ENCODE measurements at regions not wholly inside any gene's neighbourhood (a gene's known extent, or its start where the extent isn't known, plus 50 kb on each side); places are given as distances from the start of the nearest gene placed in this dataset.

DNA sequence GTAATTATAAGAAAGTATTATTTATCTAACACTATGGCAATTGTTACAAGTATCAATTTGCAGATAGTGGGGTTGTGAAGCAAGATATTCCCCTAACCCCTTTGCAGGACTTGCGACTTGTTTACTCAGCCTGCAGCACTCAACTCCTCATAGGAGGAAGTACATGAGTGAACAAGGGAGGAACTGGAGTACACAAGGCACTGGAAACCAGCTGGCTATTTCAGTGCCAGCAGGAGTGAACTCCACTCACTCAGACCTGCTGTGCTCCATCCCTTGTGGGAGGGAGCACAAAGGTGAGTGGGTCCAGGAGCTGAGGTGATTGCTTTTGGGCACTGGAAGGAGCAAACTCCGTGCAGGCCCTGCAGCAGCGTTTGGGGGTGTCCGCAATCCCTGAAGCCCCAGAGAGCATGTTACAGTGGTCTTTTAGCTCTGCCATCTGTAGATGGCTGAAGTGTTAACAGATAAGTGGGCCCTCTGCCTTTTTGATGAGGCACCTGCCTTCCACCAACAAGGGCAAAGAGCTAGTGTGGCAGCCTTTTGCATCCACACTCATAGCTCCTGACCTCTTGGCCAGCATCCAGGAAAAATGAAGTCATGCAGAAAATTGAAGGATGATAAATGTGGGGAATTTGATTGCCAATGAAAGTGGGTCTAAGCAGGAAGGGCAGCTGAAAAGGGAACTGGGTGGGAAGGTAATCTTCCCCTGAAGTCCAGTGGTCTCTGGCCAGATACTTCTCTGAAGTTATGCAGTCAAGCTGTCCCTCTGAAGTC, 802.2 kb upstream of the MIR17HG start:
- ATAC-seq (no peak), DNase-seq (no peak)
- Histone ChIP-seq H3K4me3 (no peak overlapping the region), H3K4me1 (ENCODE audit: low read depth) (no peaks in the 10 kb centered on the region), H3K36me3 (ENCODE audit: low read depth) (no peaks in the 10 kb centered on the region), H3K9me3 (peaks cover 18% of the 10 kb centered on the region)
- intact Hi-C loops (cut with DNase I, micrococcal nuclease), result no loop called here
- TF ChIP-seq, protein P1, sequence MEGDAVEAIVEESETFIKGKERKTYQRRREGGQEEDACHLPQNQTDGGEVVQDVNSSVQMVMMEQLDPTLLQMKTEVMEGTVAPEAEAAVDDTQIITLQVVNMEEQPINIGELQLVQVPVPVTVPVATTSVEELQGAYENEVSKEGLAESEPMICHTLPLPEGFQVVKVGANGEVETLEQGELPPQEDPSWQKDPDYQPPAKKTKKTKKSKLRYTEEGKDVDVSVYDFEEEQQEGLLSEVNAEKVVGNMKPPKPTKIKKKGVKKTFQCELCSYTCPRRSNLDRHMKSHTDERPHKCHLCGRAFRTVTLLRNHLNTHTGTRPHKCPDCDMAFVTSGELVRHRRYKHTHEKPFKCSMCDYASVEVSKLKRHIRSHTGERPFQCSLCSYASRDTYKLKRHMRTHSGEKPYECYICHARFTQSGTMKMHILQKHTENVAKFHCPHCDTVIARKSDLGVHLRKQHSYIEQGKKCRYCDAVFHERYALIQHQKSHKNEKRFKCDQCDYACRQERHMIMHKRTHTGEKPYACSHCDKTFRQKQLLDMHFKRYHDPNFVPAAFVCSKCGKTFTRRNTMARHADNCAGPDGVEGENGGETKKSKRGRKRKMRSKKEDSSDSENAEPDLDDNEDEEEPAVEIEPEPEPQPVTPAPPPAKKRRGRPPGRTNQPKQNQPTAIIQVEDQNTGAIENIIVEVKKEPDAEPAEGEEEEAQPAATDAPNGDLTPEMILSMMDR (IDR thresholded peaks at IDR 0.05), result no peak

- no peaks in the 10 kb centered on the region for H3K4me1 ChIP-seq (ENCODE audit: low read depth)
- TF ChIP-seq, protein P1 (IDR thresholded peaks at IDR 0.05), result no peak
- DNase-seq, result no peak
- no peaks in the 10 kb centered on the region for H3K36me3 ChIP-seq (ENCODE audit: low read depth)
- H3K9me3 ChIP-seq, result peaks cover 18% of the 10 kb centered on the region
- H3K4me3 ChIP-seq, result no peak overlapping the region
- intact Hi-C loops (cut with DNase I, micrococcal nuclease), result no loop called here
- no peak for ATAC-seq
These were observed 800.2 kb upstream of the MIR17HG start for GRCh38 chr13:90547272-90547790.

GRCh38 chr13:90551253-90551652, 796.2 kb upstream of the MIR17HG start:
- Histone ChIP-seq H3K4me1 (ENCODE audit: low read depth) (no peaks in the 10 kb centered on the region), H3K4me3 (no peak overlapping the region), H3K36me3 (ENCODE audit: low read depth) (no peaks in the 10 kb centered on the region), H3K9me3 (peaks cover 15% of the 10 kb centered on the region)
- TF ChIP-seq, protein P1 (IDR thresholded peaks at IDR 0.05), result no peak
- no peak for ATAC-seq
- intact Hi-C loops (cut with DNase I, micrococcal nuclease), result no loop called here
- no peak for DNase-seq

DNA sequence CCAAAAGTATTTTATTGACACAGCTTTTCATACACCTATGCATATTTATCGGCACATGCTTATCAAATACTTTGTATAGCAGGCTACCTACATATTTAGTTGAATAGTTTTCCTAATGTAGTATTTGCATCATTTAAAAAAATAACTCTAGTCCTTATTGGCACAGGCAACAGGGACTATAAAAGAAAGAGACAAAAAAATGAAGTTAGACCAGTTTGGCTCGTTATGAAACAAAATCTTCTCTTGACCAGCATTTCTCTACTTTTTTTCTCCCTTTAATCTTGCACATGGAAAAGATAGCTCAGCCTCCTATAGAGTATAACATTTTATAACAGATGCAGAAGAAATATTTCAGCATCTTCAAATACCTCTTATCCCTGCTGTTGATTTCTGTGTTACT, 794.8 kb upstream of the MIR17HG start:
- Histone ChIP-seq H3K4me1 (ENCODE audit: low read depth) (no peaks in the 10 kb centered on the region), H3K4me3 (no peak overlapping the region), H3K36me3 (ENCODE audit: low read depth) (no peaks in the 10 kb centered on the region), H3K9me3 (peaks cover under 1% of the 10 kb centered on the region)
- ATAC-seq (no peak), DNase-seq (no peak)
- intact Hi-C loops (cut with DNase I, micrococcal nuclease), result no loop called here
- TF ChIP-seq, protein P1 (IDR thresholded peaks at IDR 0.05), result no peak

GRCh38 chr13:90553159-90553558, 794.3 kb upstream of the MIR17HG start:
- no peak for DNase-seq
- no peak overlapping the region for H3K4me3 ChIP-seq
- intact Hi-C loops (cut with DNase I, micrococcal nuclease), result no loop called here
- no peaks in the 10 kb centered on the region for H3K36me3 ChIP-seq (ENCODE audit: low read depth)
- TF ChIP-seq, protein P1 (IDR thresholded peaks at IDR 0.05), result no peak
- H3K4me1 ChIP-seq (ENCODE audit: low read depth), result no peaks in the 10 kb centered on the region
- no peaks in the 10 kb centered on the region for H3K9me3 ChIP-seq
- ATAC-seq, result no peak
